ENCODE measurements at regions not wholly inside any gene's neighbourhood (a gene's known extent, or its start where the extent isn't known, plus 50 kb on each side); places are given as distances from the start of the nearest gene placed in this dataset.

DNA sequence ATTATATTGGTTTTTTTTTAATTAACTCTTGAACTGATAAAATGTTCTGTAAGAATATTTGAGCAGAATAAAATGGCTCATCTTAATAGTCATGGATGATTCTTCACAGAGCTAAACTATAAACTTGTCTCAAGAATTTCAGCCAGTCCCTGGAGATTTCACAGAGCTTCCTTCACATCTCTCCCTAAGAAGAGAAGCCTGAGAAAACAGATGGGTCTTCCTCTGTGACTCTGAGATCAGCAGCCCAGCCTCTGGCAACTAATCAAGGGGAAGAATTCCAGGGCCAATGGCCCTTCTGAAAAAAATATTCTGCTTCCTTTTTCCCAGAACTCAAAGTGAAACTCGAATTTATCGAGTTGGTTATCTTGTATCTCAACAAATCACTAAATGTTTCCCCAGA, 122.2 kb upstream of the ITGA1 start:
- Histone ChIP-seq H3K79me2 (ENCODE audit: control insufficient read depth, low read length) (no peaks in the 10 kb centered on the region), H3K4me1 (ENCODE audit: control insufficient read depth, low read length) (no peaks in the 10 kb centered on the region), H3K36me3 (ENCODE audit: control insufficient read depth, low read length) (no peaks in the 10 kb centered on the region), H3K9me2 (replicated peaks; ENCODE audit: control insufficient read depth, low read length) (no peaks in the 10 kb centered on the region), H3K27me3 (ENCODE audit: control insufficient read depth, low read length) (no peaks in the 10 kb centered on the region), H3K4me2 (ENCODE audit: low read length) (no peak overlapping the region), H4K20me1 (ENCODE audit: control insufficient read depth, insufficient read depth, low read depth, low read length) (no peaks in the 10 kb centered on the region), H3F3A (ENCODE audit: control insufficient read depth, insufficient read depth) (no peaks in the 10 kb centered on the region), H3K9me3 (ENCODE audit: control insufficient read depth, insufficient read depth, low read length) (no peaks in the 10 kb centered on the region), H3K4me3 (ENCODE audit: low read length) (no peak overlapping the region), H3K27ac (ENCODE audit: low read depth, low read length) (no peak overlapping the region)
- no peak for TF ChIP-seq EZH2phosphoT487 (IDR thresholded peaks at IDR 0.05; ENCODE audit: borderline replicate concordance, low read length)
- TF ChIP-seq, protein P1, sequence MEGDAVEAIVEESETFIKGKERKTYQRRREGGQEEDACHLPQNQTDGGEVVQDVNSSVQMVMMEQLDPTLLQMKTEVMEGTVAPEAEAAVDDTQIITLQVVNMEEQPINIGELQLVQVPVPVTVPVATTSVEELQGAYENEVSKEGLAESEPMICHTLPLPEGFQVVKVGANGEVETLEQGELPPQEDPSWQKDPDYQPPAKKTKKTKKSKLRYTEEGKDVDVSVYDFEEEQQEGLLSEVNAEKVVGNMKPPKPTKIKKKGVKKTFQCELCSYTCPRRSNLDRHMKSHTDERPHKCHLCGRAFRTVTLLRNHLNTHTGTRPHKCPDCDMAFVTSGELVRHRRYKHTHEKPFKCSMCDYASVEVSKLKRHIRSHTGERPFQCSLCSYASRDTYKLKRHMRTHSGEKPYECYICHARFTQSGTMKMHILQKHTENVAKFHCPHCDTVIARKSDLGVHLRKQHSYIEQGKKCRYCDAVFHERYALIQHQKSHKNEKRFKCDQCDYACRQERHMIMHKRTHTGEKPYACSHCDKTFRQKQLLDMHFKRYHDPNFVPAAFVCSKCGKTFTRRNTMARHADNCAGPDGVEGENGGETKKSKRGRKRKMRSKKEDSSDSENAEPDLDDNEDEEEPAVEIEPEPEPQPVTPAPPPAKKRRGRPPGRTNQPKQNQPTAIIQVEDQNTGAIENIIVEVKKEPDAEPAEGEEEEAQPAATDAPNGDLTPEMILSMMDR (IDR thresholded peaks at IDR 0.05; ENCODE audit: low read depth, low read length, poor library complexity, severe bottlenecking): no peak

- H3K9me3 ChIP-seq (ENCODE audit: control insufficient read depth, insufficient read depth, low read length): no peaks in the 10 kb centered on the region
- H3K36me3 ChIP-seq (ENCODE audit: control insufficient read depth, low read length): no peaks in the 10 kb centered on the region
- no peak overlapping the region for H3K4me3 ChIP-seq (ENCODE audit: low read length)
- H3K4me2 ChIP-seq (ENCODE audit: low read length): no peak overlapping the region
- no peak overlapping the region for H3K27ac ChIP-seq (ENCODE audit: low read depth, low read length)
- no peak for TF ChIP-seq EZH2phosphoT487 (IDR thresholded peaks at IDR 0.05; ENCODE audit: borderline replicate concordance, low read length)
- TF ChIP-seq, protein P1 (IDR thresholded peaks at IDR 0.05; ENCODE audit: low read depth, low read length, poor library complexity, severe bottlenecking): no peak
- H4K20me1 ChIP-seq (ENCODE audit: control insufficient read depth, insufficient read depth, low read depth, low read length): no peaks in the 10 kb centered on the region
- no peaks in the 10 kb centered on the region for H3K9me2 ChIP-seq (replicated peaks; ENCODE audit: control insufficient read depth, low read length)
- H3F3A ChIP-seq (ENCODE audit: control insufficient read depth, insufficient read depth): no peaks in the 10 kb centered on the region
- H3K79me2 ChIP-seq (ENCODE audit: control insufficient read depth, low read length): no peaks in the 10 kb centered on the region
- no peaks in the 10 kb centered on the region for H3K27me3 ChIP-seq (ENCODE audit: control insufficient read depth, low read length)
- no peaks in the 10 kb centered on the region for H3K4me1 ChIP-seq (ENCODE audit: control insufficient read depth, low read length)
Observed at GRCh38 chr5:52668139-52668538, 119.6 kb upstream of the ITGA1 start.

GRCh38 chr5:52668544-52669185, 119.1 kb upstream of the ITGA1 start:
- H3K4me2 ChIP-seq (ENCODE audit: low read length): no peak overlapping the region

More at GRCh38 chr5:52668544-52669185, 119.1 kb upstream of the ITGA1 start:
- Histone ChIP-seq H3K9me3 (ENCODE audit: control insufficient read depth, insufficient read depth, low read length) (no peaks in the 10 kb centered on the region), H3K4me1 (ENCODE audit: control insufficient read depth, low read length) (no peaks in the 10 kb centered on the region), H3K9me2 (replicated peaks; ENCODE audit: control insufficient read depth, low read length) (no peaks in the 10 kb centered on the region), H3K79me2 (ENCODE audit: control insufficient read depth, low read length) (no peaks in the 10 kb centered on the region), H3K27ac (ENCODE audit: low read depth, low read length) (no peak overlapping the region), H4K20me1 (ENCODE audit: control insufficient read depth, insufficient read depth, low read depth, low read length) (no peaks in the 10 kb centered on the region), H3K36me3 (ENCODE audit: control insufficient read depth, low read length) (no peaks in the 10 kb centered on the region), H3K4me3 (ENCODE audit: low read length) (no peak overlapping the region), H3F3A (ENCODE audit: control insufficient read depth, insufficient read depth) (no peaks in the 10 kb centered on the region), H3K27me3 (ENCODE audit: control insufficient read depth, low read length) (no peaks in the 10 kb centered on the region)
- TF ChIP-seq, protein P1 (IDR thresholded peaks at IDR 0.05; ENCODE audit: low read depth, low read length, poor library complexity, severe bottlenecking): no peak
- no peak for TF ChIP-seq EZH2phosphoT487 (IDR thresholded peaks at IDR 0.05; ENCODE audit: borderline replicate concordance, low read length)

Data from DOHH2 (cell line).